Endothelial cell of umbilical vein (primary cell): ENCODE measurements at regions not wholly inside any gene's neighbourhood (a gene's known extent, or its start where the extent isn't known, plus 50 kb on each side); places are given as distances from the start of the nearest gene placed in this dataset.

Source experiments
- BruUV-seq: library from RNA; stranded (reverse); fragments of 400-500 nt; replicated peaks from 2 replicates; lab custom pipeline; 2021; lab: Mats Ljungman, UMichigan
- CTCF ChIA-PET: fragments of 300-600, 350-600 bp; sonication (Branson Sonifier 250); formaldehyde crosslinking; loops from one replicate; lab custom pipeline; 2021; ENCODE audit warnings: antibody characterized with exemption, inconsistent platforms; lab: Charles Lee
- POLR2A ChIA-PET: fragments of 300-600, 350-600 bp; sonication (Branson Sonifier 250); formaldehyde crosslinking; loops from one replicate; lab custom pipeline; 2021; ENCODE audit warnings: antibody characterized with exemption, inconsistent platforms; lab: Charles Lee
- DNase-seq: peaks from one replicate; pipeline ENCODE4 v3.0.0-alpha.2; 2011; ENCODE audit warnings: low read depth, low spot score
- FAIRE-seq: peaks from 2 replicates; lab custom pipeline; 2011; peaks lifted over from hg19 to GRCh38; lab: Jason Lieb, UNC
- H2AFZ ChIP-seq: 2 replicates; pipeline ENCODE4 v1.6.0; 2012; ENCODE audit warnings: low read depth, low read length, control low read depth, inconsistent platforms
- H3K27ac ChIP-seq: 2 replicates; pipeline ENCODE4 v1.5.1; 2011; ENCODE audit warnings: low read depth, mild to moderate bottlenecking, control low read depth, low read length, moderate library complexity; ENCODE audit not compliant: insufficient read depth
- H3K27me3 ChIP-seq, 2 experiments: 2 replicates each; pipeline versions ENCODE4 v1.6.0 to v1.6.1; 2011; ENCODE audit warnings: low read length in 2 of 2, mixed read lengths in 1 of 2; ENCODE audit not compliant: control insufficient read depth in 2 of 2, insufficient read depth in 2 of 2
- H3K36me3 ChIP-seq, 2 experiments: 2 replicates in 1 of 2; 3 replicates in 1 of 2; pipeline ENCODE4 v1.5.1; 2011; ENCODE audit warnings: low read length in 2 of 2, mild to moderate bottlenecking in 1 of 2, moderate library complexity in 1 of 2; ENCODE audit not compliant: control insufficient read depth in 2 of 2, insufficient read depth in 2 of 2; ENCODE audit errors: extremely low read depth in 1 of 2
- H3K4me1 ChIP-seq: 3 replicates; pipeline ENCODE4 v1.5.1; 2011; ENCODE audit warnings: mild to moderate bottlenecking, low read length; ENCODE audit not compliant: control insufficient read depth, insufficient read depth; ENCODE audit errors: extremely low read depth
- H3K4me2 ChIP-seq: 2 replicates; pipeline ENCODE4 v1.6.1; 2011; ENCODE audit warnings: low read length, control low read depth, mixed read lengths; ENCODE audit not compliant: insufficient read depth
- H3K4me3 ChIP-seq, 3 experiments: fragments of 200-600 bp in 1 of 3; sonication (generic), shearing (Covaris generic) in 1 of 3; replicated peaks in 1 of 3; 2 replicates each; pipeline ENCODE4 v1.5.1; 2011 to 2016; ENCODE audit warnings: control low read depth in 3 of 3, low read length in 3 of 3, mild to moderate bottlenecking in 2 of 3, inconsistent platforms in 1 of 3, low read depth in 1 of 3, moderate library complexity in 1 of 3; ENCODE audit not compliant: insufficient read depth in 1 of 3
- H3K79me2 ChIP-seq: 2 replicates; pipeline ENCODE4 v1.6.0; 2012; ENCODE audit warnings: low read length, inconsistent platforms; ENCODE audit not compliant: control insufficient read depth, insufficient read depth
- H3K9ac ChIP-seq: replicated peaks from 2 replicates; pipeline ENCODE3; 2011; ENCODE audit warnings: low read length, control low read depth; ENCODE audit not compliant: insufficient read depth; ENCODE audit errors: extremely low read depth
- H3K9me1 ChIP-seq: replicated peaks from 3 replicates; pipeline ENCODE4 v1.6.0; 2011; ENCODE audit warnings: mild to moderate bottlenecking, low read length; ENCODE audit not compliant: control insufficient read depth, insufficient read depth; ENCODE audit errors: extremely low read depth
- H3K9me3 ChIP-seq: replicated peaks from 2 replicates; pipeline ENCODE4 v1.5.1; 2012; ENCODE audit warnings: low read length, inconsistent platforms; ENCODE audit not compliant: control insufficient read depth, insufficient read depth
- H4K20me1 ChIP-seq: replicated peaks from 2 replicates; pipeline ENCODE3; 2011; ENCODE audit warnings: mild to moderate bottlenecking, low read length; ENCODE audit not compliant: control insufficient read depth, insufficient read depth; ENCODE audit errors: extremely low read depth
- EZH2 ChIP-seq: IDR thresholded peaks from 2 replicates; pipeline ENCODE4 v1.6.1; 2012; ENCODE audit warnings: borderline replicate concordance, low read depth, mild to moderate bottlenecking, moderate library complexity, low read length, inconsistent platforms; ENCODE audit not compliant: severe bottlenecking
- FOS ChIP-seq: IDR thresholded peaks from 2 replicates; pipeline ENCODE4 v1.6.1; 2011; ENCODE audit warnings: mild to moderate bottlenecking, low read length, moderate library complexity, borderline replicate concordance; ENCODE audit not compliant: insufficient read depth
- GATA2 ChIP-seq: IDR thresholded peaks from 2 replicates; pipeline ENCODE4 v1.7.0; 2011; ENCODE audit warnings: low read depth, mild to moderate bottlenecking, moderate library complexity, mixed read lengths, low read length; ENCODE audit not compliant: insufficient read length, insufficient read depth
- JUN ChIP-seq: IDR thresholded peaks from 2 replicates; pipeline ENCODE4 v1.6.1; 2011; ENCODE audit warnings: borderline replicate concordance, low read depth; ENCODE audit not compliant: insufficient read length, insufficient read depth
- MYC ChIP-seq: IDR thresholded peaks from one replicate; pipeline ENCODE4 v1.6.1; 2011; ENCODE audit warnings: mild to moderate bottlenecking, low read depth, low read length
- POLR2A ChIP-seq: IDR thresholded peaks from 2 replicates; pipeline ENCODE4 v1.6.1; 2012; ENCODE audit warnings: low read depth, mild to moderate bottlenecking, control low read depth, low read length
- POLR2AphosphoS5 ChIP-seq: IDR thresholded peaks from 2 replicates; pipeline ENCODE4 v1.6.1; 2012; ENCODE audit warnings: low read depth, mild to moderate bottlenecking, control low read depth, low read length, moderate library complexity; ENCODE audit not compliant: insufficient read depth
- dilution Hi-C: fragments of 300-500 bp; cut with MboI; formaldehyde crosslinking; loops from one replicate; pipeline ENCODE4 v1.15.0; 2019; ENCODE audit warnings: low sequenced_read_pairs; ENCODE audit not compliant: extremely low pct_ligation_motif_present
- intact Hi-C: fragments of 100-400 bp; cut with micrococcal nuclease; formaldehyde crosslinking; loops from one replicate; pipeline ENCODE4 v1.10.0; 2022
- TF ChIP-seq, protein P1 (sequence below): IDR thresholded peaks from 2 replicates; pipeline ENCODE4 v1.6.1; 2011; ENCODE audit not compliant: insufficient read depth, insufficient read length
- TF ChIP-seq, protein P2 (sequence below), 2 donors: IDR thresholded peaks; 1 replicate in 1 of 2; 2 replicates in 1 of 2; pipeline ENCODE4 v1.5.1; 2011; ENCODE audit warnings: low read length in 2 of 2, mild to moderate bottlenecking in 2 of 2, moderate library complexity in 2 of 2, control low read depth in 1 of 2, inconsistent platforms in 1 of 2, low read depth in 1 of 2; ENCODE audit not compliant: insufficient read depth in 1 of 2; ENCODE audit errors: extremely low read depth in 1 of 2

DNA sequence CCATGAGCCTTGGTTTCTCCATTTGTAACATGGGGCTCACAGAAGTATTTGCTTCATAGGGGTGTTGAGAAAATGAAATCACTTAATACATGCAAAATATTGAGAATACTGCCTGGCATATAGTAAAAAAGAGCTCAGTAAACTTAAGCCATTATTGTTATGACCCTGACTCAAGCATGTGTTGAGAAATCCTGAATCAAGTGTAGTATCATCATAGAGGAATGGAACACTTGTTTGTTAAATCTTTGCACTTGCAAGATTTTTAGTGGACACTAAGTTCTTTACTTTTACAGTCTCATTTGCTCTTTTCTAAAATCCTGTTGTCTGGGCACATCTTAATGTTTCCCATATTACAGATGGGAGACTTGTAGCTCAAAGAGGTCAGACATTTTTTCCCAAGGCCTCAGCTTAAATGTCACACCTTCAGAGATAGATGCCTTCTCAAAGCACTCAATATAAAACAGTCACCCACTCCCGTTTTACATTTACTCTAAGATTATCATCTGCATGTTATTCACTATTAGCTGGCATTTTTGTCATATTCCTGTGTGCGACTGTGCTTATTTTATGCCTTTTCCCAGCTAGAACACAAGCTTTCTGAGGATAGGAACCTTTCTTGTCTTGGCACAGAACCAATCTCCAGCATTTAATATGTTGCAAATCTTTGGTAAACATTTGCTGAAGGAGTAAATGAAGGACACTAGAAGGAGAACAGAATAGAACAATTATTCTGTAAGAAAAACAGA lies 250.0 kb upstream of the TNC start:
- CTCF ChIA-PET, result no interaction called here
- no peaks in the 10 kb centered on the region for H3K9me1 ChIP-seq
- no peaks in the 10 kb centered on the region for H3K27me3 ChIP-seq
- DNase-seq, result no peak
- H3K36me3 ChIP-seq, result no peaks in the 10 kb centered on the region
- no peak overlapping the region for H3K9ac ChIP-seq
- no peak for TF ChIP-seq POLR2A
- no peak for TF ChIP-seq POLR2AphosphoS5
- TF ChIP-seq EZH2, result no peak
- no peak for TF ChIP-seq GATA2
- TF ChIP-seq FOS, result no peak
- TF ChIP-seq, protein P1, sequence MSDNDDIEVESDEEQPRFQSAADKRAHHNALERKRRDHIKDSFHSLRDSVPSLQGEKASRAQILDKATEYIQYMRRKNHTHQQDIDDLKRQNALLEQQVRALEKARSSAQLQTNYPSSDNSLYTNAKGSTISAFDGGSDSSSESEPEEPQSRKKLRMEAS, result no peak
- TF ChIP-seq MYC, result no peak
- no peak for TF ChIP-seq JUN
- TF ChIP-seq, protein P2, sequence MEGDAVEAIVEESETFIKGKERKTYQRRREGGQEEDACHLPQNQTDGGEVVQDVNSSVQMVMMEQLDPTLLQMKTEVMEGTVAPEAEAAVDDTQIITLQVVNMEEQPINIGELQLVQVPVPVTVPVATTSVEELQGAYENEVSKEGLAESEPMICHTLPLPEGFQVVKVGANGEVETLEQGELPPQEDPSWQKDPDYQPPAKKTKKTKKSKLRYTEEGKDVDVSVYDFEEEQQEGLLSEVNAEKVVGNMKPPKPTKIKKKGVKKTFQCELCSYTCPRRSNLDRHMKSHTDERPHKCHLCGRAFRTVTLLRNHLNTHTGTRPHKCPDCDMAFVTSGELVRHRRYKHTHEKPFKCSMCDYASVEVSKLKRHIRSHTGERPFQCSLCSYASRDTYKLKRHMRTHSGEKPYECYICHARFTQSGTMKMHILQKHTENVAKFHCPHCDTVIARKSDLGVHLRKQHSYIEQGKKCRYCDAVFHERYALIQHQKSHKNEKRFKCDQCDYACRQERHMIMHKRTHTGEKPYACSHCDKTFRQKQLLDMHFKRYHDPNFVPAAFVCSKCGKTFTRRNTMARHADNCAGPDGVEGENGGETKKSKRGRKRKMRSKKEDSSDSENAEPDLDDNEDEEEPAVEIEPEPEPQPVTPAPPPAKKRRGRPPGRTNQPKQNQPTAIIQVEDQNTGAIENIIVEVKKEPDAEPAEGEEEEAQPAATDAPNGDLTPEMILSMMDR (IDR thresholded peaks at IDR 0.05; ENCODE audit: extremely low read depth in 1 of 2, insufficient read depth in 1 of 2, low read depth in 1 of 2, low read length in 2 of 2), result no peak
- H4K20me1 ChIP-seq, result no peaks in the 10 kb centered on the region
- H3K9me3 ChIP-seq, result no peaks in the 10 kb centered on the region
- intact Hi-C loops (no loop called here), dilution Hi-C loops (no loop called here)
- BruUV-seq, result no TSS peak
- no peaks in the 10 kb centered on the region for H3K4me1 ChIP-seq
- no peak for FAIRE-seq
- H2AFZ ChIP-seq, result no peak overlapping the region
- no peak overlapping the region for H3K4me2 ChIP-seq
- POLR2A ChIA-PET, result no interaction called here
- H3K4me3 ChIP-seq, result no peak overlapping the region
- no peak overlapping the region for H3K27ac ChIP-seq
- H3K79me2 ChIP-seq, result no peaks in the 10 kb centered on the region
